Iris pigment epithelial cell (primary cell): ENCODE measurements at regions not wholly inside any gene's neighbourhood (a gene's known extent, or its start where the extent isn't known, plus 50 kb on each side); places are given as distances from the start of the nearest gene placed in this dataset.
"Not testable (repeated sequence)": the region's sequence is repeated elsewhere in the genome, so short reads cannot be mapped to it uniquely, and the experiment has no call there.

Experiments
- DNase-seq: peaks from one replicate; pipeline ENCODE4 v3.0.0-alpha.2; 2011; ENCODE audit warnings: low read depth

DNA sequence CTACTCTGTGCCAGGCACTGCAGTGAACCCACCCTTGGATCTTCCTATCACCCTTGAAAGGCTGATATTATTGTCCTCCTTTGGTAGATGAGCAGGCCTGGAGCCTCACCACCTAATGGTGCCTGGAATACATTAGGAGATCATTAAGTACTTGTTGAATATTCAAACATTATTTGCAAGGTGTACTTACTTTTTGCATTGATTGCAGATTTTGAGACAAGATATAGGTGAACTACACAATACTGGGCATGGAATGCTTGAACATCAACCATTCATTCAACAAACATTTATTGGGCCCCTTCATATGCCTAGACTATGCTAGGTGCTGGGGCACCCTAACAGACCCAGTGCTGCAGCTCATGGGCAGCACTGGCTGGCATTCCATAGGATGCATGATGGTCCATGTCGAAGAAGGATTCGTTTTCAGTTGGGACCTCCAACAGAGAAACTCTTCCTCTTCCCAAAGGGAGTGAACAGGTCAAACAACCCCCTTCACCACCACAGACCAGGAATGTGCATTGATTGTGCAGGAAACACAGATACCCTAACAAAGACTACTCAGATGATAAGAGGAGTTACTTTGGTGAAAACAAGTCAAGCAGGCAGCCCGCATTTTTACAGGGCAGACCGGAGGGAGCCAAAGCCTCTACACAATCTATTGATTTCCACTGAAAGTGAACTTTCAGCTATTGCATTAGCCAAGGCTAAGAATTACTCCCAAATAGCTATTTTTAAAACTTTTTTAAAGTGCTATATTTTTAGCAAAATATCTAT is 149.6 kb upstream of the SH3BP4 start:
- no peak for DNase-seq

DNA sequence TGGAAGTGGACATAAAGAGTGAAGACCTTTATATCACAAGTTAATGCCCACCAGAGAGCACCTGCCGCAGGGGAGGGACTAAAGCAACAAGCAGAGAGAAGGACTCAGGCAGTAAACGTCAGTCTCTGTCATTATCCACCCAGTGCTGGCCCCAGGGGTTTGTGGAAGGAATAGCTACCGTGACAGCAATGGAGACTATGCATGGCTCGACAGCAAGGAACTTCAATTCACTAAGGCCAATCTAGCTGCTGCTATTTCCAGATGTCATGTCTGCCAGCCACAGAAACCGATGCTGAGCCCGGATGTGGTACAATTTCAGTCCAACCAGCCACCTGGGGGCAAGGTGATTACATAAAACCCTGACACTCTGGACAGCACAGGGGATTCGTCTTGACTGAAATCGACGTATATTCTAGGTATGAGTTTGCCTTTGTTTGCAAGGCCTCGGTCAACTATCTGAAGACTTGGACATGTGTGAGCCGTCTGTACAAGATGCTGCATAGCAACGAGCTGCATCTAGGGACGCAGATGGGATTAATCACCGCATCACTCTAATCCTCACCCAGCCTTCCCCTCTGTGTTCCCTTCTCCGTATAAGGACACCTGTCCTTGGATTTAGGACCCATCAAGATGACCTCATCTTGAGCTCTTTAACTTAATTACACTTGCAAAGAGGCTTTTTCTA is 154.1 kb upstream of the SH3BP4 start:
- no peak for DNase-seq

DNA sequence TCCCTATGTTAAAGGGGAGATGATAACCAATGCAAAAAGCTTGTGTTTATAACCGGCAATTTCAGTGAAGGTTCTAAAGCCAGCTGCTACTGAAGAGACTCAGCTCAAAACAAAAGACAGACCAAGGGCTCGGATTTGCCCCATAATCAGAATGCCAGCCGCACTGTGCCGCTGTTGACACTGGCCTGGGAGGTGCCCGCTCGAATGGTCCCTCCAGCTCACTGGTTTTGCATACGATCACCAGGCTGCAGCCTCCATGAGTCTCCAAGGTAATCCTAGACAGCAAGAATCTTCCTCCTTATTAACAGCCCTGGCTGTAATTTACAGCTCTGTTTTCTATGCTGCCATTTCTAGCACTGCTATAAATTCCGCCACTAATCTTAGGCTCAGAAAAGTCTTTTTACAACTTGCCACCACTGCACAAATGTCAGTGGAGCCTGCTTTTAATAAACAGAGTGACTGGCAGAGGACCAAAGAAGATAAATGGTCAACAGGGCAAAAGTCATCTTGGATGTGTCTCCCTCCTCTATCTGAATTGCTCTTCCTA is 155.7 kb upstream of the SH3BP4 start:
- DNase-seq, result no peak

DNA sequence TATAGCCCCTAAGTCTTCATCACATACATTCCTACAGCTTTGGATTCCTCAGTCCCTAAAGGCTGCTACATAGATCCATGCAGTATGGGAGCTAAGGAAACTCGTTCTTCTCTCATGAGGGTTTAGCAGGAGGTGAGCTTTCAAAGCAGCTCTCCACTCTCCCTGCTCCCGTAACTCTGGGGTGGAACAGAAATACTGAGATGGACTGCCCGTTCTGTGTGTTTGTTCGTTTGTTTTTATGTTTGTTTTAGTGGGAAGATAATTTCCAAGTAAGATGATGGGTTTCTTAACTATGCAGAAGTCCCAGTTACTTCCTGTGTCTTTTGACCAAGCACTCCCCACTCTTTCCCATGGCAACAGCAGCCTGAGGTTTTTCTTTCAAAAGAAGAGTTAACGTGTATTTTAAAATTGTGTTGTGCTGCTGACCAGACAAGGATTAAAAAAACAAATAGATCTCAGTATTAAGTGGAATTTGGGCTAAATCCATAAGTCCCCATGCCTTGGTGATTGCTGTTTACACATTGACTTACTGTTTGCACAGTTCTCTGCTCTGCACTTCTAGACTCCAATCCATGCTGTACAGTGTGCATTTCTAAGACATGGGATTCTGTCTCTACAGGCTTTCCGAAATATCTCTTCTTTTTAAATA is 156.4 kb upstream of the SH3BP4 start:
- peak; percentile 21 for DNase-seq

DNA sequence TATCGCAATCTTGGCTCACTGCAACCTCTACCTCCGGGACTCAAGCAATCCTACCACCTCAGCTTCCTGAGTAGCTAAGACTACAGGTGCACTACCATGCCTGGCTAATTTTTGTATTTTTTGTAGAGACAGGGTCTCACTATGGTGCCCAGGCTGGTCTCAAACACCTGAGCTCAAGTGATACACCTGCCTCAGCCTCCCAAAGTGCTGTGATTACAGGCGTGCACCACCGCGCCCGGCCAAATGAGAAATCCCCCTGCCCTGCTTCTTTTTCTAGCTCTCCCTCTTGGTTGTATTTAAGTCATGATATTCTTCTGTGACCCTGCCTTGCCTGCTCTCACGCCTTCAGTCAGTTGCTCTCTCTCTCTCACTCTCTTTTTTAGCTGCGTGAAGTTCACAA is 157.0 kb upstream of the SH3BP4 start:
- DNase-seq, result no peak

DNA sequence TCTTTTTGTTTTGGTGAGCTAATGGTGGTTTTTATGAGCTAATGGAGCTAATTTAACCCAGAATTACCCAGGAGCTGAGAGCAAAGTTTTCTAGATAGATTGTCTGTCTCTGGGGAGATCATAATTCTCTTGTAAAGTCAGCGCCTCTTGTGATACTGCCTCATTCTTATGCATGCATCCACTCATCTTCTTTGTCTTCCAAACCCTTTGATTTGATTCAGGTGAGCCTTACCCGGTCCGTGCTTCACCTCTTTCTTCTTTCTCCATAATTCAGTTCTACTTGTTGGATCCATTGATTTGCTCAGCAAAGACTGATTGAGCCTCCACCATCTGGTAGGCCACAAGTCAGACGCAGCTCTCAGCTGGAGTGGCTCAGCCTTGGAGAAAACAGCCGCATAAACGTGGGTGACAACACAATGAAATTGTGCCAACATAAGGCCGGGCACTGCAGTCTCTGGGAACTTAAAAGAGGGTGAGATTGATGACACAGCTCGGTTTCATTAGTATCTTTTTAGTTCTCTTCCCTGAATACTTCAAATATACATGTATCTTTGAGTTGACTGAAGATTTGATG is 158.5 kb upstream of the SH3BP4 start:
- DNase-seq, result no peak

DNA sequence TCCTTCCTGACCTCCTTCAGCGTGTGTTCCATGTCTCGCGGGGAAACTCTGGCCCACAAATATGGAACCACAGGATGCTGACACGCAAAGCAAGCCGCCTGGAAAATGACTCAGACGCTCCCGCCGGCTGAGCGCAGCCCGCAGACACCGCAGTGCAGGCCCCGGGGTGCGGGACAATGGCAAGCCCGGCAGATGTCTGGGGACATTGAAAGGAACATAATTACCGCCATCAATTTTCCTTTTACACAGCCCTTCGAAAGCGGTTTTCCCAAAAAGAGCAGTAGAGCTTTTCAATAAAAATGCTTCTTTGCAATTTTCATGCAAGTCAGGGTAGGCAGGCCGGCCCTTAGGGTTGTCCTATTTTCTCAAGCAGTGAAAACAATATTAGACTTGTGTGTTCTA is 159.2 kb upstream of the SH3BP4 start:
- DNase-seq, result no peak

DNA sequence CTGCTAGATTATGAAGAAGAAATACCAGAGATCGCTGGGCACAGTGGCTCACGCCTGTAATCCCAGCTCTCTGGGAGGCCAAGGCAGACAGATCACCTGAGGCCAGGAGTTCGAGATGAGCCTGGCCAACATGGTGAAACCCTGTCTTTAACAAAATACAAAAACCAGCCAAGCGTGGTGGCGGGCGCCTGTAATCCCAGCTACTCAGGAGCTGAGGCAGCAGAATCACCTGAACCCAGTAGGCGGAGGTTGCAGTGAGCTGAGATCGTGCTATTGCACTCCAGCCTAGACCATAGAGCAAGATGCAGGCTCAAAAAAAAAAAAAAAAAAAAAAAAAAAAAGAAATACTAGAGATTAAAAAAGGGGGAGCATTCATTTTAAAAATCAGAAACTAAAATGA is 159.7 kb upstream of the SH3BP4 start:
- DNase-seq, result not testable (repeated sequence)

DNA sequence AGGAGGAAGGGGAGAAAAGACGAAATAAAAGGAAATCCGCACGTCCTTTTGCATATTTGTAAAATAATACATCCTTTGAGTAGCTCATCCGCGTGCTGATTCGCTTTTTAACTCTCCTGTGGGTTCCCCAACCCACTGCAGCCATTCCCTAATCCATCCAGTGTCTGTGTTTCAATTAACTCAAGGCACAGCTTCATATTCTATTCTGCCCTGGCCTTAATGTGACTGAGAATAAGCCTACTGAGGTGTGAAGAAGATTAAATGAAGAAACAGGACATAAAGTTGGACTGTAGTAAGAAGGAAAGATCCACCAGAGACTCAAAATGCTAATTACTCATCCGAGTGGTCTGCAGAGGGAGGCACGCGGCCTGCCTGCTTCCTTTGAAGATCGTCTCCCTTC is 161.4 kb upstream of the SH3BP4 start:
- DNase-seq, result no peak

DNA sequence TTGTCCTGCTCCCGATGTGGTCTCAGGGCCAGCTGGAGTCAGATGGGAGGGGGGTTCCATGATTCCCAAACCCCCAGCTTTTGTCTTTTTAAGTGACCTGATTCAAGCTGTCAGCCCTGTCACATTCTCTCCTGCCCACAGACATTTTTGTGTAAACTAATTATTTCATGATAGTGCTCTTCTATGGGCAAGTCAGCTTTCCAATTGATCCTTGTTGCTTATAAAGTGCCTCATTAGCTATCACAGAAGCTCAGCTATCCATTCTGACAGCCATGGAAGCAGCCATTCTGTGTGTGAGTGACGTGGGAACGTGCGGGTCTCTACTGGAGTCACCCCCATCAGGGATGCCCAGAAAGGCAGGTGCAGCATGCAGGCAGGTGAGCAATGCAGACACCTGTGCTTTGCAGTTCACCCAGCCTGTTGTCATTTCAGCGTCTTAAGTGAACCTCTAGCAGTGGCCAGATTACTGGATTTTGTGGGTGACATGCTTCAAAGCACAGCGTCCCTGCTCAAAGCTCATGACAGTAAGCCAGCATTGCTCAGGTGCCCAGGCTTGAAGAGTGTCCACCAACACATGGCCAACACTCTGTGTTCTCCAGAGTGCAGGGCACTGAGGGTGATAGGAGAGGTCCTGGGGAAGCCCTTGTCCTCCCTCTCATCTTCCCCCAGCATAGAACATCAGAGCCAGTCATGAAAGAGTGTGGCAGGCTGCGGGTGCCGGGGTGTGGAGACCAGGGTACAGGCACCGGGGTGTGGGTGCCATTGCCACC is 162.1 kb upstream of the SH3BP4 start:
- DNase-seq, result no peak

DNA sequence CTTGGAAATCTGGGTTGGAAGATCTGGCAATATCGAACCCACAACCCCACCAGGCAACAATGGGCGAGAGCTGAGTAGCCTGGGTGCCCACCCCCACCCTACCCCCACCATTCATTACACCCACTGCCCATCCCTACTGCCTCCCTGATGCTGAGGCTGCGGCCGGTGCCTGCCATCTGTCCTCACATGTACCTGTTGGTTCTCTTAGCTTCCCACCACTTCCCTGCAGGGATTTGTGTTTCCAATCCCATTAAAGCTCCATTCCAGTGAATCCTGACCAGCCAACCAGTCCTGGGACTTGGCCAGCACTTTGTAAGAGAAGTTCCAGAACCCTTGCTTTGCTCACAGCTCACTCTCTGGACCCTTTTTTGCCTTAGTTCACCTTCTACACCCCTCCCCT is 163.0 kb upstream of the SH3BP4 start:
- no peak for DNase-seq

DNA sequence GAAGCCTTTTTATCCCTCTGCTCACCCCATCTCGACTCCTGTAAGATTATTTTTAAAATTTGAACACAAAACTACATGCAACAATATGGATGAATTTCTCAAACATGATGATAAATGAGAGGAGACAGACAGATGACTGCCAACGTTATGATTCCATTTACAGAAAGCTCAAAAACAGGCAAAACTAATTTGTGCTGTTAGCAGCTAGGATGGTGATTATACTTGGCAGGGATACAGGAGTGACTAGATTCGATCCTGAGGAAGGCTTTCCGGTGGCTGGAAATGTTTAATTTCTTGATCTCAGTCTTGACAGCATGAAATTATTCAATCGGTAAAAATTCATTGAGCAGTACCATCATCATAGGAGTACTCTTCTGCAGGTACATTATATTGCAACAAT is 163.4 kb upstream of the SH3BP4 start:
- DNase-seq, result no peak

DNA sequence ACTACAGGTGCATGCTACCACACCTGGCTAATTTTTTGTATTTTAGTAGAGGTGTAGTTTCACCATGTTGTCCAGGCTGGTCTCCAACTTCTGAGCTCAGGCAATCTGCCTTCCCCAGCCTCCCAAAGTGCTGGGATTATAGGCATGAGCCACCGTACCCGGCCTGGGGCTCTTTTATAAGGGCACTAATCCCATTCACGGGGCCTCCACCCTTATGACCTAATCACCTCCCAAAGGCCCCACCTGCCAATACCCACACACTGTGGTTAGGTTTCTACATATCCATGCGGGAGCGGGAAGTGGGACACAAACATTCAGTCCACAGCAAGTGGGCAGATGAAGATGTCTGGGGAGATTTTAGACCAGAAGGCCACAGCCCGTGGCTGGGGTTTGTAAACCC is 164.7 kb upstream of the SH3BP4 start:
- DNase-seq, result no peak

DNA sequence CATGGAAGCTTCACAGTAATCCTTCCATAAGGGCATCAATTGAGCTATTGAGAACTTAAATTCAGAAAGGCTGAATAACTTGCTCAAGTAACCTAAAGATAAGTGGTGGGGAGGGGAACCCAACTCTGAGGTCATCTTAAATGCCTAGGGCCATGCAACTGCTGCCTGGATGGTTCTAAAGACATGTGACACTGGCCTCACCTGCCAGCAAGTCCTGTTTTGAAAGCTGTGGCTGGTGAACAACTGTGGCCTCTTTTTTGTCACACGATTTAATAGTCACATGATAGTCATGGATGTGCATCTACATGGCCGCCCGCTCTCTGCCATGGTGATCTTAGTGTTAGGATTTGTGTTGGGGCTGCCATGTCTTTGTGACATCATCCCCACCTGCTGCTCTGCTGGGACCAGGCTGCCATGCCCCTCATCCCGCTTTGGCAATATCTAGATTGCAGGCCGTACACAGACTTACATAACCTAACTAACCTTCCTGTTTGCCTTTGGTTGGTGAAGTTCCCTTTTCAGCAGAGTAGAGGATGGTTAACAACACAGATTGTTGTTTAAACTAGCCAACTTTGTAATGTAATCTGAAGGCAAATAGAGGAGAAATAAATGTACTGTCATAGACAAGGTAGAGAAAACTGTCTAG is 177.9 kb upstream of the SH3BP4 start:
- no peak for DNase-seq

DNA sequence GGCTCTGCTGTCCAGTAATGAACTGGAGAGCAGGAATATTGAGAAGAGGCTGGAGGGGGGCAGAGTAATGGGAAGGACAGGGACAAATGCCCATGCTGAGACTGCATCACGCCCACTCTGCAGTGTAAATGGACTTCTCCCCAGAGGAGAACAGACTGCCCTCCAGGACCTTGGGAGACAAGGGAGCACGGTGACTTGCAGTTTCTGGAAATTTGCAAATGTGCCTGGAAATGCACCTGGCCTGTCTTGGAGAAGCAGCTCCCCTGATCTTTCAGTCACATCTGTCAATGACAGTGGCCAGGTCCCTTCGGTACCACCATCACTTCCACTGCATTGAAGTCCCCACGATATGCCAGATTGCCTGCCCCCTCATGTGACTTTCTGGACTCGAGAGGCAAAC is 178.7 kb upstream of the SH3BP4 start:
- no peak for DNase-seq

DNA sequence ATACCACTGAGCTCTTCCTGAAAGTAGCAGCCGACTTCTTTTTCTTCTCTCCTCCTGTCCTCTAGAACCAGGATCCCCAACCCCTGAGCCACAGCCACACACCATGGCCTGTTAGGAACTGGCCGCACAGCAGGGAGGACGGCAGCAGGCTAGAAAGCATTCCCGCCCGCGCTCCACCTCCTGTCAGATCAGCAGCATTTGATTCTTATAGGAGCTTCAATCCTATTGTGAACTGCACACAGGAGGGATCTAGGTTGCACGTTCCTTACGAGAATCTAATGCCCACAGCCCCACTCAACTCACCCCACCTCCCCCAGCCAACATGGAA is 179.1 kb upstream of the SH3BP4 start:
- DNase-seq, result no peak

DNA sequence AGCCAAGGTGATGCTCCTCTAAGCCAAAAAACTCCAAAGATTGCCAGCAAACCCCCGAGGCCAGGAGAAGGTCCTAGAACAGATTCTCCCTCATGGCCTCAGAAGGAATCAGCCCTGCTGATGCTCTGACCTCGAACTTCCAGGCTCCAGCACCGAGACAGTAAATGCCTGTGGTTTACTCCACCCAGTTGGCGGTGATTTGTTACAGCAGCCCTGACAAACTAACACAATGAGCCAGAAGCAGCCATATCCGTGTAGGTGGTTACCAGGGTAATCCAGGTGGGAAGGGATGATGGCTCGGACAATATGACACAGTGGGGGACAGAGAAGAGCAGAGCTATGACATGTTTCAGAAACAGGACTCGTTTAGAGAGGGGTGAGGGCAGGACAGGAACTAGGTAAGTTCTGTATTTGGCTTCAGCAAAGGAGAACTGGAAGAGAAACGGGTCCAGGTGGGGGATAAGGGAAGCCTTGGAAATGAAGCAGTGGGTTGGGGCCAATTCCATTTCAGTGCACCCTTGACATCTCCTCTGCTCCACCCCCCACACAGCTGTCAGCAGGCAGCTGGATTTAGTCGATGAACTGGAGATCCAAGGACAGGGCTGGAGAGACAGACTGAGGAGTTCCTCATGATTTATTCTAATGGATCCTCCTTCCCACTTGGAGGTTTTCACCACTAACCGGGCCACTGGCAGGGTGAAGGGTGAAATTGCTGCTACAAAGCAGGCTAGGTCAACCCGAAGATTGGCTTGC is 179.7 kb upstream of the SH3BP4 start:
- DNase-seq, result peak; percentile 39

DNA sequence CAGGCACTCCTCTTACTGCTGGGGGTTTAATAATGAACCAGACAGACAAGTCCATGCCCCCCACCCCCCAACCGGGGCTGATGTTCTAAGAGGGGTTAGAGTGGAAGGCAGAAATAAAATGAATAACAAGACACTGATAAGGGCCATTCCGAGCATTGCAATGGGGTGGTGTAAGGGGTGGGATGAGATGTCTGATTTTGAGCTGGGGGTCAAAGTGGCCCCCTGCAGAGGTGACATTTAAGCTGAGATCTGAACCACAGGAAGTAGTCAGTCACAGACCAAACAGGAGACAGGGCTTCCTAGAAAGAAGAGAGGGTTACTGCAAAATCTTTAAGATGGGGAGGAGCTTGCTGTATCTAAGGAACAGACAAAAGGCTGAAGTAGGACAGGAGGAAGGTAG is 180.6 kb upstream of the SH3BP4 start:
- no peak for DNase-seq

DNA sequence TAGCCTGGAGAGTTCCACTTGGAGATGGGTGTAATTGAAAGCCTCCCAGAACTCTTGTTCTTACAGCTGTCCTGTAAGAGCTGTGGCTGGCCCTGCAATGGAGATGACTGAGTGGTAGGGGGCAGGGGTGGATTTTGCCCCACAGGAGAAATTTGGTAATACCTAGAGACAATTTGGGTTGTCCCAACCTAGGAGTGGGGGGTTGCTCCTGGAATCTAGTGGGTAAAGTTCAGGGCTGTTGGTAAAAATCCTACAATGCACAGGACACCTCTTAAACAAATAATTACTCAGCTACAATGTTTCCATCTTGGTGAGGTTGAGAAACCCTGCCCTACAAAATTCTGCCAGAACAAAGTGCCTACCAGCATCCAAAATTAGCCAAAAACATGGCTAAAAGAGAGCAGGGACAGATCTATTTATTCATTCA is 181.1 kb upstream of the SH3BP4 start:
- no peak for DNase-seq

DNA sequence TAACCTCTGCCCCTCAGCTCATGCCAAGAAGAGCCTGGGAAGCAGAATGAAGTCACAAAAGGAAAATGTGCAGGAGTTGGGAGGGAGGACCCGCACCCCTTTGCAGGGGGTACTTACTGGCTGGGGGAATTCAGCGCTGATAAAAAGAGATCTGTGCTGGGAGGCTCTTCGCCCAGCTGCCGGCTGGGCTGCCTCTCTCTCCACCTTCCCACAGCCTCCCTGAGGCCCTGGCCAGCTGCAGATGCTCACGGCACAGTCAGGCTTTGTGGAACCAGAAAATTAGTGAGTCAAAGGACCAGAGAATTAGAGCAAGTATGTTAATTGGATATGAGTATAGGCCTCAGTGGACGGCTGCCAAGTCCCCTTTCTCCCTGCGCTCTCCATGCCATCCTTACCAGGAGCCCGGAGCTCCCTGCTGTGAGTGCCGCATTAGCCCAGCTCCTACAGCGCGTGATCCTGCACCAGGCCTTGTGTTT is 181.7 kb upstream of the SH3BP4 start:
- no peak for DNase-seq
